Left lung (tissue), 4 donors: ENCODE measurements at regions not wholly inside any gene's neighbourhood (a gene's known extent, or its start where the extent isn't known, plus 50 kb on each side); places are given as distances from the start of the nearest gene placed in this dataset.
A peak's percentile ranks its signal among the peaks of the same experiment; 100 is the strongest.
"Not testable (repeated sequence)": the region's sequence is repeated elsewhere in the genome, so short reads cannot be mapped to it uniquely, and the experiment has no call there.

Source experiments
- ATAC-seq: fragments of 200-7000 bp; cut with Tn5 transposase; one replicate; pipeline ENCODE4 v1.9.1; 2020; ENCODE audit warnings: moderate library complexity
- DNase-seq, 4 donors: peaks; one replicate each; pipeline ENCODE4 v3.0.0-alpha.2; 2013 to 2020
- H3K27ac ChIP-seq, 2 donors: fragments of 200-600 bp; sonication (generic) in 1 of 2; one replicate each; pipeline versions ENCODE4 v1.5.0 to v1.8.0; 2020 to 2021
- H3K27me3 ChIP-seq, 2 donors: fragments of 200-600 bp; sonication (generic) in 1 of 2; one replicate each; pipeline versions ENCODE4 v1.5.0 to v1.8.0; 2020 to 2021
- H3K36me3 ChIP-seq, 2 donors: fragments of 200-600 bp; sonication (generic) in 1 of 2; one replicate each; pipeline versions ENCODE4 v1.5.0 to v1.8.0; 2020 to 2021
- H3K4me1 ChIP-seq, 2 donors: fragments of 200-600 bp; one replicate each; pipeline ENCODE4 v1.8.0; 2021
- H3K4me3 ChIP-seq, 2 donors: fragments of 200-600 bp; sonication (generic) in 1 of 2; one replicate each; pipeline versions ENCODE4 v1.5.0 to v1.8.0; 2020 to 2021; ENCODE audit warnings: mild to moderate bottlenecking in 1 of 2
- H3K9me3 ChIP-seq, 2 donors: fragments of 200-600 bp; sonication (generic) in 1 of 2; one replicate each; pipeline versions ENCODE4 v1.5.0 to v1.8.0; 2020 to 2021
- intact Hi-C, 2 donors: fragments of 100-400 bp; cut with DNase I; formaldehyde crosslinking; loops; one replicate each; pipeline versions ENCODE4 v1.11.2 to v1.14.2; 2022
- TF ChIP-seq, protein P1 (sequence below), 2 donors: fragments of 200-600 bp; sonication (generic) in 1 of 2; IDR thresholded peaks; one replicate each; pipeline versions ENCODE4 v1.5.0 to v1.8.0; 2021; ENCODE audit warnings: antibody characterized with exemption in 2 of 2
- donor health status: DM: no; HTN: yes; CAD: no.
- donor health status: DM: no; HTN: no; CAD: no.

DNA sequence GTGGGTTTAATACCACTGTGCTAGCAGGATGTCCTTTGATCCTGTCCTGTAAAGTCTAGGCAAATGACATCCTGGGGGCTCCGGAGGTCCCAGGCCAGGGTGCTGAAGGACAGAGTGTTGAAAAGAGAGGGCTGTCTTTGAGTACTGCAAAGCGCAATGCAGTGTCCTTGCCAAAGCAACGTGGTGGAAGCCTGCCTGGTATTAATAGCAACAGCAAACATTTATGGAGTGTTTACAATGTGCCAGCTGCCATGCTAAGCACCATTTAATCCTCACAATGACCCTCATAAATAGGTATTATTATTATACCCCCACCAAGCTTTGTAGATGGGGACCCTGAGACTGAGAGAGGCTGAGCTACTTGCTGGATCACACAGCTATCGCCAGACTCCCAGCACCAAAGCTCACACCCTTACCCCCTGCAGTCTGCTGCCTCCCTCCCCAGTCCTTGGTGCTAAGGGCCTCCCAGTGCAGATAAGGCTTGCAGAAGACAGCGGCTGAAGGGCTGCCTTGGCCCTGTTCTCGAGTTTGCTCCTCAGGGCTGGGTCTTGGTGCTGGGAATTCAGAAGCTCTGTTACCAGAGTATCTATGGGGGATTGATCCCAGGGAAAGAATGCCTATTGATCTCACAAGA is 427.7 kb downstream of the FUT8 start:
- H3K4me3 ChIP-seq = no peak overlapping the region
- no peaks in the 10 kb centered on the region for H3K4me1 ChIP-seq
- intact Hi-C loops = no loop called here
- TF ChIP-seq, protein P1, sequence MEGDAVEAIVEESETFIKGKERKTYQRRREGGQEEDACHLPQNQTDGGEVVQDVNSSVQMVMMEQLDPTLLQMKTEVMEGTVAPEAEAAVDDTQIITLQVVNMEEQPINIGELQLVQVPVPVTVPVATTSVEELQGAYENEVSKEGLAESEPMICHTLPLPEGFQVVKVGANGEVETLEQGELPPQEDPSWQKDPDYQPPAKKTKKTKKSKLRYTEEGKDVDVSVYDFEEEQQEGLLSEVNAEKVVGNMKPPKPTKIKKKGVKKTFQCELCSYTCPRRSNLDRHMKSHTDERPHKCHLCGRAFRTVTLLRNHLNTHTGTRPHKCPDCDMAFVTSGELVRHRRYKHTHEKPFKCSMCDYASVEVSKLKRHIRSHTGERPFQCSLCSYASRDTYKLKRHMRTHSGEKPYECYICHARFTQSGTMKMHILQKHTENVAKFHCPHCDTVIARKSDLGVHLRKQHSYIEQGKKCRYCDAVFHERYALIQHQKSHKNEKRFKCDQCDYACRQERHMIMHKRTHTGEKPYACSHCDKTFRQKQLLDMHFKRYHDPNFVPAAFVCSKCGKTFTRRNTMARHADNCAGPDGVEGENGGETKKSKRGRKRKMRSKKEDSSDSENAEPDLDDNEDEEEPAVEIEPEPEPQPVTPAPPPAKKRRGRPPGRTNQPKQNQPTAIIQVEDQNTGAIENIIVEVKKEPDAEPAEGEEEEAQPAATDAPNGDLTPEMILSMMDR (IDR thresholded peaks at IDR 0.05) = no peak
- DNase-seq (peak in 2 of 4 donors; percentile 5 to 47), ATAC-seq (peak; percentile 92)
- H3K36me3 ChIP-seq = no peaks in the 10 kb centered on the region
- no peak overlapping the region for H3K27ac ChIP-seq
- H3K27me3 ChIP-seq = no peaks in the 10 kb centered on the region
- no peaks in the 10 kb centered on the region for H3K9me3 ChIP-seq

DNA sequence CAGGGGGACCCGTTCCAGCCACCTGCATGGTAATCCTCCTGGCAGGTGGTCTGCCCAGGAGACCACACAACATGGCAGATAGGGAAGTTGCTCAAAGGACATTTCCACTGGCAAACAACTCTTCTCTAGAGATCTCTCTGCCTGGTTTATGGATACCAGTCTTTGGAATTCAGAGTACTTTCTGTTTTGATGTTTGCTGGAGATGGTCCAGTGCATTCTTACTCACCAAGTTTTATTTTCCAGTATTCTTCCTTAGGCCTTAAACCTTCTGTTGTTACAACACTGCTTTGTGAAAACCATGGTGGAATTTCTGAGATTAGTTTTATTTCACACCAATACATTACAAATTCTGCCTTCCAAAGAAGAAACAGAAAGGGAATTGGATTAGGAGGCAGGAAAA is 428.3 kb downstream of the FUT8 start:
- H3K27ac ChIP-seq = peak overlapping the region in 1 of 2 donors; percentile 13
- ATAC-seq (peak; percentile 57), DNase-seq (no peak)
- TF ChIP-seq, protein P1 (IDR thresholded peaks at IDR 0.05) = no peak
- H3K9me3 ChIP-seq = no peaks in the 10 kb centered on the region
- H3K4me3 ChIP-seq = no peak overlapping the region
- no peaks in the 10 kb centered on the region for H3K27me3 ChIP-seq
- no peaks in the 10 kb centered on the region for H3K4me1 ChIP-seq
- H3K36me3 ChIP-seq = no peaks in the 10 kb centered on the region
- intact Hi-C loops = no loop called here

DNA sequence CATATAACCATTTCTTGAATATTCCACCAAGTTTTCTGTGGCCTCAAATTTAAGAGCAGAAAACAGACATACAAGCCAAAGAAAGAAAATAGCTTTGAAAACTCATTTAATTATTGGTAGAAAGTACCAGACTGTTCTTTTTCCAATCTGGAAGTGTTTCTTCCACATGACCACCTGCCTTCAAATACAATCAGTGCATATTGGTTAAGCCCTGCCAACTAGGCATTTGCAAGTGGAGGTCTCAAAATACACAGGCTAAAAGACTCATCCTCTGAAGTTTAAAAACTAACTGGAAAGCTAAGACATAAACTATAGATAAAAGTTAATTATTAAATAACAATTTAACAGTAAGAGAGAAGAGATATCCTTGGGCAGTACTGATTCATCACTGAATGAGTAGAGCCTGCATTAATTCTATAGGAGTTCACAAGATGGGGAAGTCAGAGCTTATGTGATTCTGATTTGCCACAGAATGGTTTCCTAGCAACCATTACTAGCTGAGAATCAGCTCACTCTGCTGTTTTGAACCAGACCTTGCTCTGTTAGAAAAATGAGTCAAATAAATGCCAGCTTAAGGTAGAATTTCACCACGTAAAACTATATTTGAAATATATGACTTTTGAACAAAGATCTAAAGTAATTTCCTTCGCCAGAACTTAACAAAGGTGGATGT is 433.8 kb downstream of the FUT8 start:
- Histone ChIP-seq H3K4me3 (no peak overlapping the region), H3K27me3 (no peaks in the 10 kb centered on the region), H3K9me3 (no peaks in the 10 kb centered on the region), H3K27ac (no peak overlapping the region), H3K36me3 (no peaks in the 10 kb centered on the region), H3K4me1 (no peaks in the 10 kb centered on the region)
- TF ChIP-seq, protein P1 (IDR thresholded peaks at IDR 0.05) = no peak
- ATAC-seq (no peak), DNase-seq (no peak)
- intact Hi-C loops = no loop called here

DNA sequence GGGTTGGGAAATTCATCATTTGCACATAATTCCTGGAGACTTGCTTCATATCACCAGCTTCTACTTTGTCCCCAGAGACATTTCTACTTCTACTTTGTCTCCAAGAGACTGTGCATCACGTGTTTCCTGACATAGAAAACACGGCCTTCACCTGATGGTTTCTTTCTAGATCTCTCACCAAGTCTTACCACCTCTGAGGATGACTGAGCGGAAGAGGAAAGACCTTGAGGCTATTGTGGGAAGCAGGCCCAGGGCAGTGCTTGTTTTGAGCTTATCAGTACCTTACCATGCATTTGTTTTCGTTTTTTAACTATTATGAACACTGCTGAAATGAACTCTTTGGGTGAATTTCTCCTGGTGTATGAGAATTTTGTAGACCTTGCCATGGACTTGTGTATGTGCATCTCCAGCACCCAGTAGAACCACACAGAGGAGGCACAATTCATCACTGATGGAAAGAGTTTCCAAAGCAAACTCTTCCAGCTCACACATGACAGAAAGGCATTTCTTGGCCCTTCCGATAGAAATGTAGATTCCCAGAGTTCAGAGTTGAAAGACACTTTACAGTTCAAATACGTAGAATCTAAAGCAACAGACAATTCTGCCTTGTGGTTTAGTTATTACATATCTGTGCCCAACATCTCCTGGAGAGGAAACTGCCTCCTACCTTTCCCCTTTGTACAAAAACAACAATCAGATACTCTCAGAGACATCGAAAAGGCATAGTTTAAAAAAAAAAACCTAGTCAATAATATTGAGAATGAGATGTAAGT is 434.7 kb downstream of the FUT8 start:
- H3K36me3 ChIP-seq = no peaks in the 10 kb centered on the region
- DNase-seq = no peak
- H3K4me1 ChIP-seq = no peaks in the 10 kb centered on the region
- H3K4me3 ChIP-seq = no peak overlapping the region
- ATAC-seq = peak; percentile 30
- no peak overlapping the region for H3K27ac ChIP-seq
- H3K9me3 ChIP-seq = no peaks in the 10 kb centered on the region
- intact Hi-C loops = no loop called here
- no peaks in the 10 kb centered on the region for H3K27me3 ChIP-seq
- TF ChIP-seq, protein P1 (IDR thresholded peaks at IDR 0.05) = no peak

DNA sequence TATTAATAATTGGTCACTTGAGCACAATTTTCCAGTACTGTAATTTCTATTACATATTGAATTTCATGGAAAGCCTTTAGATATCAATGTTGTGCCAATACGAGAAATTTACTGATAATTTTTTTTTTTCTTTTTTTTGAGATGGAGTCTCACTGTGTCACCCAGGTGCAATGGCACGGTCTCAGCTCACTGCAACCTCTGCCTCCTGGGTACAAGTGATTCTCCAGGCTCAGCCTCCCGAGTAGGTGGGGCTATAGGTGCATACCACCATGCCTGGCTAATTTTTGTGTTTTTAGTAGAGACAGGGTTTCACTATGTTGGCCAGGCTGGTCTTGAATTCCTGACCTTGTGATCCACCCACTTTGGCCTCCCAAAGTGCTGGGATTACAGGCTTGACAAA is 435.4 kb downstream of the FUT8 start:
- DNase-seq, H3K9me3 ChIP-seq, ATAC-seq, H3K27me3 ChIP-seq, H3K36me3 ChIP-seq, H3K4me1 ChIP-seq, intact Hi-C loops, H3K27ac ChIP-seq, H3K4me3 ChIP-seq: not testable (repeated sequence)
